NCI-H524 treated with DMSO at 0.1 percent for 48 hours (cell line): ENCODE measurements at regions not wholly inside any gene's neighbourhood (a gene's known extent, or its start where the extent isn't known, plus 50 kb on each side); places are given as distances from the start of the nearest gene placed in this dataset.
"Not testable (repeated sequence)": the region's sequence is repeated elsewhere in the genome, so short reads cannot be mapped to it uniquely, and the experiment has no call there.

Experiments
- DNase-seq: peaks from one replicate; lab custom pipeline; 2025; lab: John Stamatoyannopoulos, UW

DNA sequence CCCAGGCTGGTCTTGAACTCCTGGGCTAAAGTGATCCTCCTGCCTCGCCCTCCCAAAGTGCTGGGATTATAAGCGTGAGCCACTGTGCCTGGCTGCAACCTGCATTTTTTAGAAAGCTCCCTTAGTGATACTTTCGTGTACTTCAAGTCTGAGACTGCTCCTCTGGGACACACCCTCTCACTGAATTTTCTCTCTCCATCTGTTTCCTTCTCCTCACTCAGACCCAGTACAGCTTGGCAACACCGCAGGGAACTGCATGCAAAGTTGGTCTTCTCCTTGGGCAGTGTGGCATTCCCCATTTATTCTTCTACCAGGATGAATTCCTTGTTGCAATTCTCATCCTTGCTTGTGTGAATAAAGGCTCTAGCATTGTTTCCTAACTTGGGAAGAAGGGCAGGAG, 175.9 kb downstream of the LPIN1 start:
- no peak for DNase-seq

GRCh38 chr2:11923935-11924334, 177.5 kb downstream of the LPIN1 start:
- DNase-seq: peak; percentile 72

DNA sequence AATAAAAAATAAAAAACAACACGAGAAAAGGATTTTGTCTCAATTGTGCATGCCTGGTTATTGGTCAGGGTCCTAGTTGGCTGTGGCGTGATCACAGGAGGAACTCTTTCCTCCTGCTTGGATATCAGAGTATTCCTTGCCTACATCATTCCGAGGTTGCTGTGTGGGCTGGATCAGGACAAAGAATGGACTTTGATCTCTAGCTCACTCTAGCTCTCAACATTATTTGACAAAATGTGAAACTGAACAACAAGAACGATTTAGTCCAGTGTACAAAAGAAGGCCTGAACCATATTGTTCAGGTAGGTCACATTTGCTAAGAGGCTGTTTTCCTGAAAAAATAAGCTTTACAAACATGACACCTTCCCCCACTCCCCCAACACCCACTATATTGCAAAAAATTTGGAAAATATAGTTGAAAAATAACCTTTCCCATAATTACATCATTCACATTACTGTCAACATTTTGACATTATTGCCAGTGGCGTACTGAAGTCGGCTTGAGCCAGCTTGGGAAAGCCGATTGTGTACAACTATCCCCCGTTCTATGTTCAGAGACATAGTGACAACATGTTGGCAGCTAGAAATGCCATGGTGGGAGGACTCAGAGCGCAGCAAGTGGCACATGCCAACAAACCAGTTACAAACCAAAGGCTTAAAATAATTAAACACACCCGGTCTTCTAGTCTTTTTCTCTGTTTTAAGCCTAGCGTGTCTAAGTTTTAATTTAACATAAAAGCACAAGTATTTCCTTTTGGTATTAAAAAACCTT, 179.0 kb downstream of the LPIN1 start:
- DNase-seq: no peak

DNA sequence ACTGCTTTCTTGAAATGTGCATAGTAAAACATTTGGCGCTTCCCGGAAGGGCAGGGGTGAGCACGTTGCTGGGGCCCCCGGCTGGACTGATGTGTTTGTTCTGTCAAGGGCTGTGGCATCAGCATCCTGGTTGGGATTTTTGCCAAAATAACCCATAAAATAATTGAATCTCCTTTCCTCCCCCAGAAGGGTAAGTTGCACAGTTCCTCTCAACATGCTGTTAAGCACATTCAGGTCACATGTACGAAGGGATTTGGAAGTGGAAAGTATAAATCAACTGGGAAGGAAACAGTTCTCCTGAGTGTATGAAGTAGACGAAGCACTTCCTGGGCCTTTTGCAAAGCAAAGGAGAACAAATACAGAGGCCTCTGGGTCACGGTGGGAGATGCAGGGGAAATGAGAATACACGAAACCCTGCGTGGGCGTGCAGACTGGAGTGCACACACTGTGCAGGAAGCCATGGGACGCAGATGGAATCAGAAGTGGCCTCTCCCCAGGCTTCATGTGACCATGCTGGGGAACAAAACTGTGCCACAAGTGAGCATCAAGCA, 183.9 kb downstream of the LPIN1 start:
- DNase-seq: no peak

DNA sequence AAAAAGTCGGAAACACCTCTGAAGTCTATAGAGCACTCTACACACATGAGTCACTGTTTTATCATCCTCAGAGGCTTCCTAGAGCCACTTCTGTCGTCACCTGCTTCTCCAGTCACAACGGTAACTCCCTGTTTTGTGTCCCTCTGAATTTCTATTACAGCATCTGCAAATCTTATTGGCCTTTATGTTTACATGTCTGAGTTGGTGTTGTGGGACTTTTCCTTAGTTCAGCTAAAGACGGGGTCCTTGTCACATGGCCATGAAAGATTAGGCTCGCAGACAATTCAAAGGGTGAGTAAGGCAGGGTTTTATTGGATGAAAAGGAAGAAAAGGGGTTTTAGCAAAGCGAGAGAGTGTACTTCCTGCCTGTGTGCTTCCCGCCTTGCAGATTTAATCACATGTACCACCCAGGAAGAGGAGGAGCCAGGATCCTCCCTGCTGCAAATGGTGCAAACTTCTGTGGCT, 185.6 kb downstream of the LPIN1 start:
- DNase-seq: no peak

DNA sequence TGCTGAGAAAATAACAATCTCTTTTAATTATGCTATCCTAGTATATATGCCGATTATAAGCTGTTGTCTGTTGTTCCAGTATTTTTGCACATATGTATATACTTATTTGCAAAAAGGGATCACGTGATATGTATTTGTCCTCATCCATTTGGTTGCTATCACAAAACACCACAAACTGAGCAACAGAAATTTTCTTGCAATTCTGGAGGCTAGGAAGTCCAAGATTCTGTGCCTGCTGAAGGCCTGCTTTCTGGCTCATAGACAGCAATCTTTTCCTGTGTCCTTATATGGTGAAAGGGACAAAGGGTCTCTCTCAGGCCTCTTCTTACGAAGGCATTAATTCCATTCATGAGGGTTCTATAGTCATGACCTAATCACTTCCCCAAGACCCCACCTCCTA, 186.5 kb downstream of the LPIN1 start:
- no peak for DNase-seq

DNA sequence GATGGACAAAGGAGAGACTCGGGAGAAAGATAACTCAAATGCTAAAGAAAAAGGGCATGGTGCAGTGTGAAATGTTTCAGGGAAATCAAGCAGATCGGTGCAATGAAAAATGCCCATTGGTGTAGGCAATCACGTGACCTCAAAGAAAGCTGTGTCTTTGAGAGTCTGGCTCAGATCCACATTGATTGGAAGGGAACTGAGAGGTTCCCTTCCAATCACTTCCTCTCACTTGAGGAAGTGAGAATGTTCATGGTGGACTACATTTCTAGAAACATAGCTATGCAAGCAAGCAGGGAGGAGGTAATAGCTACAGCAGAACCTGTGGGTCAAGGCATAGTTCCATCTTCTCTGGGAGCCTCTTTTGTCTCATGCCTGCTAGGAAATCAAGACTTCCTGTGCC, 187.4 kb downstream of the LPIN1 start:
- no peak for DNase-seq

DNA sequence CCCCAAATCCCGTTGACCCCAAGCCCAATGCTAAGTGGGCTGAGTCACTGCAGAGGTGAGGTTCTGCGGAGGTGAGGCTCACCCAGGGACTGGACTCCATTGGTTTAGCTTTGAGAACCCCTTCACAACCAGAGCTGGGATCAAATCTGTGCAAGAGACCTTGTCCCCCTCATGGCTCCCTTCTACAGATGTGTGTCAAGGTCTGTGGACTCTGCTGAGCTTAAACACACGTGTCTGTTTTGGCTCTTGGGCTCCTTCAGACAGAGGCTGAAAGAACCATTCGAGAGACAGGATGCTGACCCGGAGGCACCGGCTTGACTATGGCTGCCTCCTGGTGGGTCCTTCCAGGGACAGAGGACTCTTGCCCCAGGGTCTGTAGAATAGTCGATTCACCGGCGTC, 190.3 kb downstream of the LPIN1 start:
- no peak for DNase-seq

- DNase-seq: no peak
Measured at GRCh38 chr2:11938196-11938595, 191.8 kb downstream of the LPIN1 start.

DNA sequence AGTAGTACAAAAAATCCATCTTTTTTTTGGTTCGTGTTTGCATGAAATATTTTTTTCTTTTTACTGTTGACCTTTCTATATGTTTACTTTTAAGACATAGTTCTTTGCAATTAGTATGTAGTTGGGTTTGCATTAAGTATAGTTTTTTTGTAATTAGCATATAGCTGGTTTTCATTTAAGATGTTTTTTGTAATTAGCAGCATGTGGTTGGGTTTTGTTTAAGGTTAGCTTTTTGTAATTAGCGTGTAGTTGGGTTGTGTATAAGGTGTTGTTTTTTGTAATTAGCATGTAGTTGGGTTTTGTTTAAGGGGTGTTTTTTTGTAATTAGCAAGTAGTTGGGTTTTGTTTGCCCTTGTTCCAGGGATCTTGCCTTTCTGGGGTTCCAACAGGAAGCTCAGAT, 193.1 kb downstream of the LPIN1 start:
- no peak for DNase-seq

GRCh38 chr2:11940121-11940743, 193.8 kb downstream of the LPIN1 start:
- no peak for DNase-seq

- no peak for DNase-seq
Measured at GRCh38 chr2:11940799-11941198, 194.4 kb downstream of the LPIN1 start.

DNA sequence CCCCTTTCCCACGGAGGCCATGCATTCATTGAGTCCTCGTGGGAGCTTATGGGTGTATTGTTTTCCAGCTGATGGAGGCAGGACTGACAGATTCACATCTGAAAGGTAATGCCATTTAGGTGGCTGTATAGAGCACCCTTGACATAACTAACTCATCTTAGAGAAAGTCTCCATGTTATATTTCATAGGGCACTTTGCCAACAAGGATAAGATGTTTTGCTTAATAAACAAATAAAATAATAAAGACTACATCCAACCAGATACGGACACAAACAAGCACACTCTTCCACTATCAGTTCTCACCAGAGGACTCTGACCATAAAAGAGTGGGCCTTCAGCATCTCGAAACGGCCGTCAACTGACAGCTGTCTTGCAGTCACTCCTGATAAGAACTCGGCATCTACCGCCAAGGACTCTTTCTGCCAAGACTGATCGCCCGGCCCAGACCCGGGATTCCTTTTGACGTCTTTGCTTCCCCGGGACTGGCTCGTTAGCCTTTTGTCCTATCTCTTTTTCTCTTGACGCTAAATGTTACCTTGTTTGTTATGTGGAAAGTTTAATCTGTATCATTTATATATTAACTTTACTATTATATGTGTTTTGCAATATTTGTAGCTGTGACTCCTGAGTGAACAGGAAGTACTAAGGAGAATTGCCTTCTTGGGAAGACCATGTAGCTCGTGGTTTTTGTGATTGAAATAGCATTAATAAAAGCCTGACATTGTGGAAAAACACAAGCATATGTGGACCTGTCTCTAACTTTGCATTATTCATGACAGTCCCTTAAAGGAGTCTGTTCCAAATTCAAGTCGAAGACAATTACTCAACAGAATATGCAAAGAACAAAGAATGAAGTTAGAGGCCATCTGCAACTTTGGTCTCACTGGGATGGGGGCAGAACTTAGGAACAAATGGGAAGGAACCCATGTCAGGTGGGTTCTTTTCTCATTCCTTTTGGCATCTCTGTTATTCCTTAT, 195.1 kb downstream of the LPIN1 start:
- no peak for DNase-seq

GRCh38 chr2:11942178-11942569, 195.7 kb downstream of the LPIN1 start:
- DNase-seq: no peak

- DNase-seq: no peak
Measured at GRCh38 chr2:11944311-11944710, 197.9 kb downstream of the LPIN1 start.

DNA sequence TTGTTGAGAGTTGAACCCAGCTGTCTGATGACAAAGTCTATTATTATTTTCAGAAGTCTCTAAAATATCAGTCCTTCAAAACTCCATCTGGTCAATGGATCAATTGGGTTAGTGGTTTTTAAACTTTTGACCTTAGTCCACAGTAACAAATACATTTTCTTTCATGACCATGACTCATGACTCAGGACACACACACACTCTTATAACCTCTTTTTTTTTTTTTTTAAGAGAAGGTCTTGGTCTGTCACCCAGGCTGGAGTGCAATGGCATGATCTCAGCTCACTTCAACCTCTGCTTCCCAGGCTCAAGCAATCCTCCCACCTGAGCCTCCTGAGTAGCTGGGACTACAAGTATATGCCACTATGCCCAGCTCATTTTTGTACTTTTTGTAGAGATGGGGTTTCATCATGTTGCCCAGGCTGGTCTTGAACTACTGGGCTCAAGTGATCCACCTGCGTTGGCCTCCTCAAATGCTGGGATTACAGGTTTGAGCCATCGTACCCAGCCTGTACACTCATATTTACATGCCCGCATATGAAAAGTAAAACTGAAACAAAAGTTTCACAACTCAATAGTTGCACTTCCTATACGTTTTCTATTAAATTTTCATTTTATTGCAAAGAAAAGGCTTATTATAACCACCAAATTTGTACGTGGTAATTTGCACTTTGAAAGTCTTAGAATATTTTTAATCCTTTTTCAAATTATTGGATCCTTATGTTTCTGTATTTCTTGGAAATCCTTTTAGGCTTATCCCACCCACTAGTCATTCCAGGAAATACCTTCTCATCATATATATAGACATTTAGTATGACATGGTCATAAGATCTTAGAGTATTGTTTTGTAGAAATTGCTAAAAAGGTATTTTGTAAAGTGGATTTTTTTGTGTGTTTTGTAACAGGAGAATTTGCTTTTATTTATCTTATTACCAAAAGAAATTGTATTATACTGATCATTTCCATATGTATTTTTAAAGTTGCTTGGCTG, 199.0 kb downstream of the LPIN1 start:
- no peak for DNase-seq

DNA sequence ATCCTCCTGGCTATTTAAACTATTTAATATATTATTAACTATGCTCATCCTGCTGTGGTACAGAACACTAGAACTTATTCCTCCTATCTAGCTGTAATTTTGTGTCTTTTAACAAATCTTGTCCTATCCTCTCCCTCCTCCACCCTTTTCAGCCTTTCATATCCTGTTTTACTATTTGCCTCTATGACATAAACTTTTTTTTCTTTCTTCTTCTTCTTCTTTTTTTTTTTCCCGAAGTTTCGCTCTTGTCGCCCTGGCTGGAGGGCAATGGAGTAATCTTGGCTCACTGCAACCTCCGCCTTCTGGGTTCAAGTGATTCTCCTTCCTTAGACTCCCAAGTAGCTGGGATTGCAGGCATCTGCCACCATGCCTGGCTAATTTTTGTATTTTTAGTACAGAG, 201.5 kb downstream of the LPIN1 start:
- DNase-seq: no peak

GRCh38 chr2:11949732-11950523, 203.5 kb downstream of the LPIN1 start:
- DNase-seq: no peak

DNA sequence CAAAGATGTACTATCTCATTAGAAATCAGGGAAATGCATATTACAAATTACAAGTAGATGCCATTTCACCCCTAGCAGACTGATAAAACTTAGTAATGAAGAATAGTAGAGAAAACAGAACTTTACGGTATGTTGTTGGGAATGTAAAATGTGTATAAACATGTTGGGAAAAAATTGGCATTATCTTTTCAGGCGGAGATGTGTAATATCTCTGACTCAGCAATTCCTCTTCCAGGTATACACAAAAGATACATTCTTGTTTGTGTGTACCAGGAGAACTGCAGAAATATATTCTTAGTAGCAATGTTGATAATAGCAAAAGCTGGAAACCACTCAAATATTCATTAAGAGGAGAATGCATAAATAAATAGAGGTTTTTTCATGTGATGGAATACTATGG, 204.5 kb downstream of the LPIN1 start:
- no peak for DNase-seq

GRCh38 chr2:11951492-11951891, 205.1 kb downstream of the LPIN1 start:
- DNase-seq: not testable (repeated sequence)
